GM12878 (cell line): ENCODE measurements at regions not wholly inside any gene's neighbourhood (a gene's known extent, or its start where the extent isn't known, plus 50 kb on each side); places are given as distances from the start of the nearest gene placed in this dataset.

ENCODE experiments used
- ATAC-seq: fragments of 200-7000 bp; cut with Tn5 transposase; 3 replicates; pipeline ENCODE4 v1.9.1; 2020; ENCODE audit warnings: mild to moderate bottlenecking, moderate library complexity
- BruUV-seq: library from RNA; stranded (reverse); fragments of 400-500 nt; replicated peaks from 2 replicates; lab custom pipeline; 2021; lab: Mats Ljungman, UMichigan
- CTCF ChIA-PET: fragments of 300-600 bp; sonication (Branson Sonifier 250); formaldehyde crosslinking; extraction: SDS; loops from one replicate; lab custom pipeline; 2021; ENCODE audit warnings: inconsistent platforms; lab: Yijun Ruan, JAX
- POLR2A ChIA-PET: fragments of 350-600 bp; formaldehyde crosslinking; extraction: SDS; loops from one replicate; lab custom pipeline; 2021; ENCODE audit warnings: inconsistent platforms; lab: Charles Lee
- RAD21 ChIA-PET: fragments of 300-600 bp; sonication (Branson Sonifier 250); formaldehyde crosslinking; loops from one replicate; lab custom pipeline; 2023; ENCODE audit warnings: antibody characterized with exemption; ENCODE audit not compliant: unreplicated experiment; lab: Charles Lee
- SMC1A ChIA-PET: fragments of 300-600 bp; sonication (Branson Sonifier 250); formaldehyde crosslinking; loops from one replicate; lab custom pipeline; 2023; ENCODE audit not compliant: unreplicated experiment, uncharacterized antibody; lab: Charles Lee
- DNase-seq: peaks from one replicate; pipeline ENCODE4 v3.0.0-alpha.2; 2011; ENCODE audit warnings: low read depth, low spot score
- FAIRE-seq: peaks from 3 replicates; lab custom pipeline; 2011; peaks lifted over from hg19 to GRCh38; lab: Jason Lieb, UNC
- H2AFZ ChIP-seq: 2 replicates; pipeline ENCODE4 v1.6.0; 2011; ENCODE audit warnings: low read depth, low read length, control low read depth; ENCODE audit not compliant: control insufficient read depth
- H3K27ac ChIP-seq: 2 replicates; pipeline ENCODE4 v1.5.1; 2011; ENCODE audit warnings: control low read depth; ENCODE audit not compliant: control insufficient read depth, insufficient read depth
- H3K27me3 ChIP-seq, 2 experiments: replicated peaks in 1 of 2; 2 replicates each; pipeline versions ENCODE4 v1.6.0 to v1.6.1; 2011; ENCODE audit warnings: low read length in 1 of 2; ENCODE audit not compliant: control insufficient read depth in 2 of 2, insufficient read depth in 2 of 2
- H3K36me3 ChIP-seq, 2 experiments: 2 replicates each; pipeline ENCODE4 v1.5.1; 2011; ENCODE audit warnings: low read length in 1 of 2; ENCODE audit not compliant: control insufficient read depth in 2 of 2, insufficient read depth in 2 of 2
- H3K4me1 ChIP-seq: 2 replicates; pipeline ENCODE4 v1.6.1; 2011; ENCODE audit warnings: mild to moderate bottlenecking, low read length, moderate library complexity, mixed read lengths; ENCODE audit not compliant: control insufficient read depth, insufficient read depth
- H3K4me2 ChIP-seq: 2 replicates; pipeline ENCODE4 v1.6.0; 2011; ENCODE audit warnings: control low read depth; ENCODE audit not compliant: control insufficient read depth, insufficient read depth
- H3K4me3 ChIP-seq: fragments of 200-600 bp; sonication (generic); 2 replicates; pipeline ENCODE4 v1.5.1; 2016
- H3K79me2 ChIP-seq: 2 replicates; pipeline ENCODE4 v1.6.0; 2011; ENCODE audit warnings: low read length; ENCODE audit not compliant: control insufficient read depth, insufficient read depth
- H3K9ac ChIP-seq: 2 replicates; pipeline ENCODE4 v1.8.0; 2011; ENCODE audit warnings: low read length, control low read depth, mixed read lengths; ENCODE audit not compliant: control insufficient read depth, insufficient read depth
- H3K9me3 ChIP-seq: replicated peaks from 3 replicates; pipeline ENCODE4 v1.5.1; 2011; ENCODE audit warnings: mild to moderate bottlenecking, low read length; ENCODE audit not compliant: control insufficient read depth, insufficient read depth
- H4K20me1 ChIP-seq: 2 replicates; pipeline ENCODE4 v1.6.0; 2011; ENCODE audit not compliant: control insufficient read depth, insufficient read depth
- ATF2 ChIP-seq: IDR thresholded peaks from 2 replicates; pipeline ENCODE4 v1.6.1; 2012; ENCODE audit warnings: low read length, inconsistent platforms
- BRCA1 ChIP-seq: IDR thresholded peaks from 2 replicates; pipeline ENCODE4 v1.6.1; 2011; ENCODE audit warnings: low read depth, low read length, improper control_type of control experiment
- CHD1 ChIP-seq: IDR thresholded peaks from 2 replicates; pipeline ENCODE4 v1.6.1; 2012; ENCODE audit warnings: low read depth, low read length, improper control_type of control experiment
- MEF2B ChIP-seq: fragments of 450-650 bp; IDR thresholded peaks from 2 replicates; pipeline ENCODE4 v1.6.1; 2018; ENCODE audit warnings: mild to moderate bottlenecking, moderate library complexity; ENCODE audit not compliant: partially characterized antibody, poor library complexity, severe bottlenecking
- RBBP5 ChIP-seq: fragments of 200-600 bp; sonication (generic); conservative IDR thresholded peaks from 2 replicates; pipeline ENCODE4 v1.6.1; 2016
- RELB ChIP-seq: fragments of 450-650 bp; IDR thresholded peaks from 2 replicates; pipeline ENCODE4 v1.6.1; 2017; ENCODE audit warnings: low read depth, mild to moderate bottlenecking, moderate library complexity
- TARDBP ChIP-seq: IDR thresholded peaks from 2 replicates; pipeline ENCODE4 v1.6.1; 2016; ENCODE audit warnings: borderline replicate concordance
- TCF12 ChIP-seq: IDR thresholded peaks from 2 replicates; pipeline ENCODE4 v1.6.1; 2011; ENCODE audit warnings: low read depth, mild to moderate bottlenecking, low read length
- ZZZ3 ChIP-seq: IDR thresholded peaks from 2 replicates; pipeline ENCODE4 v1.6.1; 2011; ENCODE audit warnings: low read depth; ENCODE audit not compliant: control insufficient read depth, insufficient read length
- WGBS: methylation state at CpG from one replicate; pipeline ENCODE4 v1.1.6; 2016; ENCODE audit warnings: low lambda C conversion rate; ENCODE audit not compliant: insufficient replicate concordance, insufficient coverage; ENCODE audit errors: missing lambda C conversion rate; 5-methylcytosine and 5-hydroxymethylcytosine counted together
- in situ Hi-C: fragments of 300-500 bp; cut with MboI; formaldehyde crosslinking; loops from 9 replicates; pipeline ENCODE4 v1.14.3; 2018; ENCODE audit warnings: mixed read lengths
- intact Hi-C: fragments of 100-400 bp; cut with micrococcal nuclease; formaldehyde crosslinking; loops from one replicate; pipeline ENCODE4 v1.14.2; 2022; ENCODE audit not compliant: unreplicated experiment

- no peak overlapping the region for H2AFZ ChIP-seq
- H3K36me3 ChIP-seq, result no peaks in the 10 kb centered on the region
- 0% methylated on average over 3 of the region's 3 CpGs for WGBS
- FAIRE-seq (no peak), ATAC-seq (no peak), DNase-seq (no peak)
- H3K9ac ChIP-seq, result no peak overlapping the region
- TF ChIP-seq TCF12 (no peak), MEF2B (no peak), ZZZ3 (no peak), RELB (no peak), BRCA1 (no peak), CHD1 (no peak), TARDBP (no peak), ATF2 (no peak), RBBP5 (no peak)
- no peaks in the 10 kb centered on the region for H3K4me1 ChIP-seq
- no TSS peak for BruUV-seq
- H3K27ac ChIP-seq, result no peak overlapping the region
- no peak overlapping the region for H3K4me2 ChIP-seq
- no peak overlapping the region for H3K4me3 ChIP-seq
- no peaks in the 10 kb centered on the region for H3K27me3 ChIP-seq
- intact Hi-C loops (no loop called here), in situ Hi-C loops (no loop called here)
- ChIA-PET RAD21 (no interaction called here), SMC1A (no interaction called here), POLR2A (no interaction called here), CTCF (interaction anchor here (1.5 kb wide), 1 partner anchor 10 kb away, joined by 4 read pairs; no protein-coding TSS in a partner anchor)
- no peaks in the 10 kb centered on the region for H3K9me3 ChIP-seq
- H3K79me2 ChIP-seq, result no peaks in the 10 kb centered on the region
- H4K20me1 ChIP-seq, result no peaks in the 10 kb centered on the region
Measured at GRCh38 chr1:61556631-61557030, 168.3 kb downstream of the TM2D1 start.
